Fibroblast of lung (primary cell): ENCODE measurements at regions not wholly inside any gene's neighbourhood (a gene's known extent, or its start where the extent isn't known, plus 50 kb on each side); places are given as distances from the start of the nearest gene placed in this dataset.

Experiments used
- CTCF ChIP-seq, 2 donors: IDR thresholded peaks in 1 of 2; conservative IDR thresholded peaks in 1 of 2; 1 replicate in 1 of 2; 2 replicates in 1 of 2; pipeline ENCODE4 v1.5.1; 2011 to 2012; ENCODE audit warnings: low read length in 2 of 2, control low read depth in 1 of 2, inconsistent platforms in 1 of 2, low read depth in 1 of 2, mild to moderate bottlenecking in 1 of 2
- EZH2 ChIP-seq: IDR thresholded peaks from 2 replicates; pipeline ENCODE4 v1.5.1; 2012; ENCODE audit warnings: low read length, control low read depth, mild to moderate bottlenecking; ENCODE audit errors: missing control alignments

- TF ChIP-seq CTCF (conservative IDR thresholded peaks at IDR 0.05 in 1 of 2, IDR thresholded peaks at IDR 0.05 in 1 of 2; ENCODE audit: low read depth in 1 of 2, low read length in 2 of 2) (no peak), EZH2 (no peak)
These were observed 200.0 kb downstream of the MATN1 start for GRCh38 chr1:30523055-30524020.
